GM12874 (cell line): ENCODE measurements at regions not wholly inside any gene's neighbourhood (a gene's known extent, or its start where the extent isn't known, plus 50 kb on each side); places are given as distances from the start of the nearest gene placed in this dataset.

Experiments
- TF ChIP-seq, protein P1 (sequence below): IDR thresholded peaks from 2 replicates; pipeline ENCODE4 v1.5.1; 2011; ENCODE audit warnings: low read depth, mild to moderate bottlenecking, control low read depth, low read length, moderate library complexity; ENCODE audit not compliant: insufficient read depth

DNA sequence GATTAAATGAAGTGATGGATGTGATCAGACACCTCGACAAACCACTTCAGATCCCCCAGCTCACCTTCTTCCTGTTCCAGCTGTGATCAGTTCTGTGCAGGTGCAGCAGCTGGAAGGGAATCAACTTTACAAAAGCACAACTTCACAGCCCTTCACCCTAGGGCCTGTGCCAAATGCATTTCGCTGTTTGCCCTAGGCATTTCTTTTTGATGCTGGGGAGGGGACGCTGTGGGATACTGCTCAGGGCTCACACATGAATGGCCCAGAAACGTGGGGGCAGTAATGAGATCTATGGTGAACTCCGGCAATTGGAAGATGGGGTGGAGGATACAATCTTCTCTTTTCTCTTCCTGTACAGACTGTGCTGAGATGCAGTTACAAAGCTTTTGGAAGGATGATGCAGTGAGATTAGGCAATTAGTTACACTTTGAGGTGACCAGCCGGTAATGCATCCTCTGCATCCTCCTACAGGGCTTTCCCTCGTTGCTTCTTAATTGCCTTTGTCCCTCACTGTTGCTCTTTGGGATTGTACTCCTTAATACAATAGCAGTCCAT, 215.1 kb upstream of the PITX2 start:
- TF ChIP-seq, protein P1, sequence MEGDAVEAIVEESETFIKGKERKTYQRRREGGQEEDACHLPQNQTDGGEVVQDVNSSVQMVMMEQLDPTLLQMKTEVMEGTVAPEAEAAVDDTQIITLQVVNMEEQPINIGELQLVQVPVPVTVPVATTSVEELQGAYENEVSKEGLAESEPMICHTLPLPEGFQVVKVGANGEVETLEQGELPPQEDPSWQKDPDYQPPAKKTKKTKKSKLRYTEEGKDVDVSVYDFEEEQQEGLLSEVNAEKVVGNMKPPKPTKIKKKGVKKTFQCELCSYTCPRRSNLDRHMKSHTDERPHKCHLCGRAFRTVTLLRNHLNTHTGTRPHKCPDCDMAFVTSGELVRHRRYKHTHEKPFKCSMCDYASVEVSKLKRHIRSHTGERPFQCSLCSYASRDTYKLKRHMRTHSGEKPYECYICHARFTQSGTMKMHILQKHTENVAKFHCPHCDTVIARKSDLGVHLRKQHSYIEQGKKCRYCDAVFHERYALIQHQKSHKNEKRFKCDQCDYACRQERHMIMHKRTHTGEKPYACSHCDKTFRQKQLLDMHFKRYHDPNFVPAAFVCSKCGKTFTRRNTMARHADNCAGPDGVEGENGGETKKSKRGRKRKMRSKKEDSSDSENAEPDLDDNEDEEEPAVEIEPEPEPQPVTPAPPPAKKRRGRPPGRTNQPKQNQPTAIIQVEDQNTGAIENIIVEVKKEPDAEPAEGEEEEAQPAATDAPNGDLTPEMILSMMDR: no peak

DNA sequence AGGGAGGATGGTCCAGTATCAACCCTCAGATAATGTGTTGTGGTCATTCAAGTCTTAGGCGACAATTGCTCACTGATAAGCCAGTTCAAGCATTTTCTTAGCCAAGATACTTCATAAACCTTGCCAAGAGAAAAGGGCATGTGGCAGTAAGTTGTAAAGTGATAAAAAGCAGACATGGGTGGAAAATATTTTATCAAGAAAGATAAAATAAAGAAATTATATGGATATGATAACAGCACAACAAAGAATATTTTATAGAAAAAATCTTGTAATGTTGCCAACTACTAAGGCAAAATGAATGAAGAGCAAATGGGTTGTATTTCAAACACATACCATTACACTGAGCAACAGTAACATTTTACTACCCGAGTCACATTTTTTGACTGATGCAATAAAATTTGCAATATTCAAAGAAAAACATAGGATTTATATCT, 217.4 kb upstream of the PITX2 start:
- TF ChIP-seq, protein P1: no peak

DNA sequence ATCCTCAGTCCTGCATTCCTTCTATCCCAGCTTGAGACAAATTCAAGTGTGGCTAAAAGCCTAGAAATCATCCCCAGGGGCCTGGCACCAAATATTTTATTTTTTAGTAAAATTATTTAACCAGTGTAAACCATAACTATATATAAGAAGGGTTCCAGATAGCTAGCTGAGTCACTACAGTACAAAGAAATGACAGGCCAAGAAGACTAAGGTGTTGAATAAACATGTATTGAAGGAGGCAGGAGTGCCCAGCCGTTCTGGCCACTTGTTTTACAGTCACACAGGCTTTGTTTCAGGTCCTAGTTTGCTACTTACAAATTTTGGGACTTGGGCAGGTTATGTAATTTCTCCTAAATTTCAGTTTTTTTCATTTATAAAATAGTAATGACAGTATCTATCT, 225.9 kb upstream of the PITX2 start:
- TF ChIP-seq, protein P1: no peak

DNA sequence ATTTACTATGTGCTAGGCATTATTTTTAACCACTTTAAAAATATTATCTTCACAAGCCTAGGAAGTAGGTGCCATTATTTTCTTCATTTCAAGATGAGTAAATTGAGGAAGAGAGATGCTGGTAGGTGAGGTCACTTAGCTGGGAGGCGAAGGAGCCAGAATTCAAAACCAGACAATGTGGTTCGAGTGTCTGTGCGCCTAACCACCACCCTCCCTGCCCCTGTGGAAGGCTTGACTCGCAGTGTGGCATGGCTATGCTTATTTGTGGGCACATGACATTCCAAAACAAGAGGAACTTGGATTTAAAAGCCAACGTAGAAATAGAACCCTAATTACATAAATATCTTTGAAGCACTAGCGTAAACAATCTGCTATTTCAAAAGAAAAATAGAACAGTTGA, 226.6 kb upstream of the PITX2 start:
- TF ChIP-seq, protein P1: no peak

DNA sequence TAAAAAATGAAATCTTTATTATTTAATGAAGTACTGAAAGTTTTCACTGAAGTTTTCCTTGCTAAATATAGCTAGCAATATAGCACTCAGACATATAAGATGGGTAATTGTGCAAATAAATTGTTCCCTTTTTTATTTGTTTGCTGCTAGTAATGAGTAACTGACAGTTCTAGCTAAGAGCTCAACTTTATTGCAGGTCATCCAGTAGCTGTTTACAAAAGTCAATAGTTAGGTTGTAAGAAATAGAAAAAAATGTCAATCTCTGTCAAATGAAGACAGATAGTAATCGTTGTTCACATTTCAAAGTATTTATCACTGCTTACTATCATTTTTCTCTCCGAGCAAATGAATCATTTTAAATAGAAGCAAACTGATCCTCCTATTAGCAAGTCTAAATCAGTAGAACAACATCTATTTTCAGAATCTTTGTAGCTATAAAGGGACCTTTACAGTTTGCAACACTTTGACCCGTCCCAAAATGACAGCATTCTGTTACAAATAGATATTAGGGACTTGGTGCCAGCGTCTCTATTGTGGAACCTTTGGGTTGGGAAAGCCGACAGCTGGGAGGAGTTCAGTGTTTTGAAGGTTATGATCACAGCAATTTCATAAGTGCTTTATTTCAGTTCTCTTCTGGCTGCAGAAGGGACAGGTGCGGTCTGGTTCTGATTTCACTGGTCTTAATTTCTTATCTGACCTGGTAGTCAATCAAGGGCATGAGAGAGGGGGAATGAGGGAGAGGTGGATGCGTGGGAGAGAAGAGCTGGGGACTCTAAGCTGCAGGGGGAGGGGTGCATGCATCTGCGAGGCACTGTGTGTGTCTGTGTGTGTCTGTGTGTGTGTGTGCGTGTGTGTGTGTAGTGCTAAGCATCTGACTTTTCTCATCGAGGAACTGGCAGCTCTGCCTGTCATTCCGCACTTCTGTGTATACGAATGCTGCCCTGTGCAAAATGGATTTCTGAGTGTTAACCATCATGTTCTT, 227.9 kb upstream of the PITX2 start:
- TF ChIP-seq, protein P1: no peak

DNA sequence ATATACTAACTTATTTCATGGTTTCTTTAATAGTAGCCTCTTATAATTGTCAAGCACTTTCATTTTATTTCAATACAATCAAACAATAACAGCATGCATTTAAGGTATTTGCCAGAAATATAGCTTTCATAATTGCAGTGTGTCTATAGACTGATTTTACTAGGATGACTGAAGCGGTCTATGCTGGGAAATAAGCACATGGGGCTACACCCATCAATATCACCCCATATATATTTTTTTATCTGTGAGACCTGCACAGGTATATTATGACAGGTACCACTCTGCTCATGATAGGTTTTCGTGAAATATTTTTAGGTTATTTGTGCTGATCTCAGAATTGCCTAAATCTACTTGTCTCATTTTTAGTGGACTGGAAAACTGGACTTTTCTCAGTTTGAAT, 229.1 kb upstream of the PITX2 start:
- TF ChIP-seq, protein P1: no peak

DNA sequence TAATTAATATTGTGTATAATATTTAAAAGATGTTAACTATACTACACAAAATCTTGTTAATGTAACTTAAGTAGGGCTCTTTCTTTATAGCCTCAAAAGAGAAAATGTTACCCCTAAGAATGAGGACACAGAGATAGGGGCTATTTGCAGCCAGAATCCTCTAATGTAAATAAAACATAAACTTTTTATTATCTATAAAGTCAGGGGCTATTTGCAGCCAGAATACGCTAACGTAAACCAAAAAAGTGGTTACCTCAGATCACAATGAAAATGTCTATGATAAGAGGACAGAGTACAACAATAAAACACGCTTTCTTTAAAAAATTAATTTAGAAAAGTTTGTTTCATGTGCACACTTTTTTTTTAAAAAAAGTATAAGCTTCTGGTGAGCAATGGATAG, 229.9 kb upstream of the PITX2 start:
- TF ChIP-seq, protein P1: no peak
